A172 (cell line): ENCODE measurements at regions not wholly inside any gene's neighbourhood (a gene's known extent, or its start where the extent isn't known, plus 50 kb on each side); places are given as distances from the start of the nearest gene placed in this dataset.
A peak's percentile ranks its signal among the peaks of the same experiment; 100 is the strongest.
"Not testable (repeated sequence)": the region's sequence is repeated elsewhere in the genome, so short reads cannot be mapped to it uniquely, and the experiment has no call there.

Experiments
- DNase-seq: peaks from one replicate; pipeline ENCODE4 v3.0.0-alpha.2; 2015; ENCODE audit warnings: low spot score

GRCh38 chr16:72729552-72729951, 318.4 kb downstream of the ZFHX3 start:
- DNase-seq = not testable (repeated sequence)

DNA sequence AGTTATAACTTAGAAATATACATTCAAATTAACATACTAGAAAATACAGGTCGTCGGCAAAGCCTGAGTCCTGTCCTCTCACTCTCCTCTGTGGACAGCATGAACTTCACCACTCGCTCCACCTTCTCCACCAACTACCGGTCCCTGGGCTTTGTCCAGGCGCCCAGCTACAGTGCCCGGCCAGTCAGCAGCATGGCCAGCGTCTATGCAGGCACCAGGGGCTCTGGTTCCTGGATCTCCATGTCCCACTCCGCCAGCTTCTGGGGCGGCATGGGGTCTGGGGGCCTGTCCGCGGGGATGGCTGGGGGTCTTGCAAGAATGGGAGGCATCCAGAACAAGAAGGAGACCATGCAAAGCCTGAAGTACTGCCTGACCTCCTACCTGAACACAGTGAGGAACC, 319.4 kb downstream of the ZFHX3 start:
- DNase-seq = no peak

DNA sequence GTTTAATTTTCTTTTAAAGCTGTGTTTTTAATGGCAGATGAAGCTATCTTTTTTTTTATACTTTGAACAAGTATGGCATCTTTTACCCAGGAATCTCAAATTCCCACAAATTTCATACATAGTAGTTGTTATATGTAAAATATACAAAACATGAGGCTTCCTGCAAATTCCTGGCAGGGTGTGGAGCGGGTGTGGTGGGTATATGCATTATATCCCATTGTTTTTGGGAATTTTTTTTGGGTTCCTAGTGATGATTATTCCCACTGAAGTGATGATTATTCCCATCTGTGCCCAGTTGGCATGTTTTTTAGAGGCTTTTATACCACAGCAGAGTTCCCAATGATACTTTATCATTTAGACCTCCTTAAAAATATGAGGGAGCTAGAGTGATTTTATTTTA, 320.4 kb downstream of the ZFHX3 start:
- DNase-seq = no peak

GRCh38 chr16:72725643-72726042, 322.3 kb downstream of the ZFHX3 start:
- DNase-seq = no peak

DNA sequence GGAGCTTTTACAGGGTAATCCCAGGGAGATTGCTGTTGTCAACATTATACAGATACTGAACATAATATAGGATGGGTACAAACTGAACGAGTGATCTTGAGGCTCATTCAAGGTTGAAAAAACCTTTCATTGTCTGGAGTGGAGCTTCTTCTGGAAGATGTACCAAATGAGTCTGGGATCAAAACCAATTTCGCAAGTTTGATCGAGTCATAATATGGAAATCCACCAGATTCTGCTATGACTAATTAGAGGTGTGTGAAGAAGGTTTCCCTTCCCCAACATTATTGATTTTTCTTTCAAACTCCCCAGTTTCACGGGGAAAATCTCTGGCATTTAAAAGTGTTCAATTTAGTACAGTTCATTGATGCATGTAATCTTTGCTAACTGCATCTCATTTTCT, 324.1 kb downstream of the ZFHX3 start:
- no peak for DNase-seq

GRCh38 chr16:72722552-72722951, 325.4 kb downstream of the ZFHX3 start:
- DNase-seq = no peak

GRCh38 chr16:72721981-72722380, 325.9 kb downstream of the ZFHX3 start:
- no peak for DNase-seq

DNA sequence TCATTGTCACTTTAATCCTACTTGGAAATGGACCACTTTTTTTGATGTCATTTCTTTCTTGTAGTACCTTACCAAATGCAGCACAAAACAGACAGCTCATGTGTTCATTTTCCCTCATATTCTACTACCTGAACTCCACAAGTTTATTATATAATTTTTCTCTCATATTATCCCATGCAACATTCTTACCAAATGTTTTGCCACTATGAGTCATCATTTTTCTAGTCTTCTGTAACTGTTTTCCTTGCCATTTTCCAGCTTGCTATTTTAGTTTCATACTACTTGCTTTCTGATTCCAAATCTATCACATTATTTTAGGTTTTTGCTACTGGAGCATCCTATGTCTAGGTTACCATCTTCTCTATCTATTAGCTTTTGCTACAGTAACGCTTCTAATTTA, 332.7 kb downstream of the ZFHX3 start:
- DNase-seq = no peak

DNA sequence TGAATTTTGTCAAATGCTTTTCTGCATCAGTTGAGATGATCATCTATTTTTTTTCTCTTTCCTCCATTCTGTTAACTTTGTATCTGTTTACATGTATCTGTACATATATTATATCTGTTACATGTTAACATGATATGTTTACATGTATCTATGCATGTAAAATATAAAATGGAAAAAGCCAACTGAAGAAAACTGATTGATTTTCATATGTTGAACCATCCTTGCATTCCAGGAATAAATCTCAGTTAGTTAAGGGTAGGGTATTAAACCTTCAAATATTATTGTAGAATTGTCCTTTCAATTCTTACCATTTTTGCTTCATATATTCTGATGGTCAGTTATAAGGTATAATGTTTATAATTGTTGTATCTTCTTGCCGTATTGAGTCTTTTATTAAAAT, 336.1 kb downstream of the ZFHX3 start:
- no peak for DNase-seq

- DNase-seq = no peak
These were observed 342.1 kb downstream of the ZFHX3 start for GRCh38 chr16:72705801-72706200.

DNA sequence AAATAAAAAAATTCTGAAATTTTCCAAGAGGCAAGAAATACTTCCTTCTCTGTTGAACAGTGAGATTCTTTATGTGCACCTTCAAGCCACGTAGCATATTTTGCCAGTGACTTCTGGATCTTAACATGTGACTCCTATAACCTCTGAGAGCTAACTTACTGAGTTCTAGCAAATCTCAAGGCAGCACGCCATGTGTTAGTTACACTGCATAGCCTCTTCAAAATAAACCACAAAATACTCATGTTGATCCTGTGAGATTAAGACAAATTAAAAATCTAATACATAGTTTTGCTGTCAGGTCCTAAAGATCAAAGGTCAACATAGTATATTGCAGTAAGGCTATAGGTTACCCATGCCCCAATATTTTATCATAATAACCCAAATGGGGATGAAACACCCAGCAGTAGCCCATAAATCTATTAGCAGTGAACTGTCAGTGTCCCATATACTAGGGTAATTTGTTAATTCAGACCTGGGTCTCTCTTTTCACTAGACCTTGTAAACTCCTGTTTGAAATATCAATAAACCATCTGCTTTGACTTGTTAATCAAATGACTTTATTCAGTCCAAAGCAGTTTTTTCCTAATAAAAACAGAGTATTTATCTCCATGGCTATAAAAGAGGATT, 343.1 kb downstream of the ZFHX3 start:
- no peak for DNase-seq

DNA sequence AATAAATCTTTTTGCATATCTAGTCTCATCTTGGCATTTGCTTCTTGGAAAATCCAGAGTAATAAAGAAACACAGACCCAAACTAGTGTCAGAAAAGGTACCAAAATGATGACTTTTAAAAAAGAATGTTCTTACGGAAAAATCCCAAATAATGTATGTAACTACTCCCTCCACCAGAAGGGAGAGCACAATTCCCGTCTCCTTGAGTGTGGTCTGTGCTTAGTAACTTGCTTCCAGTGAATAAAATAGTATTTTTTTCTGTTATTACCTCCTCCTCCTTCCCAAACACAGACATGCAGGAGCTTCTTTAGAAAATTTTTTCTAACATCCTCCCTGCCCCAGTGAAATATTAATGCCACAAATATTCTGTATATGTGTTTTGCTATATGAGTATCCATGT, 358.1 kb downstream of the ZFHX3 start:
- DNase-seq = no peak

- no peak for DNase-seq
These were observed 367.2 kb downstream of the ZFHX3 start for GRCh38 chr16:72680732-72681131.

- no peak for DNase-seq
These were observed 368.1 kb downstream of the ZFHX3 start for GRCh38 chr16:72679856-72680255.

DNA sequence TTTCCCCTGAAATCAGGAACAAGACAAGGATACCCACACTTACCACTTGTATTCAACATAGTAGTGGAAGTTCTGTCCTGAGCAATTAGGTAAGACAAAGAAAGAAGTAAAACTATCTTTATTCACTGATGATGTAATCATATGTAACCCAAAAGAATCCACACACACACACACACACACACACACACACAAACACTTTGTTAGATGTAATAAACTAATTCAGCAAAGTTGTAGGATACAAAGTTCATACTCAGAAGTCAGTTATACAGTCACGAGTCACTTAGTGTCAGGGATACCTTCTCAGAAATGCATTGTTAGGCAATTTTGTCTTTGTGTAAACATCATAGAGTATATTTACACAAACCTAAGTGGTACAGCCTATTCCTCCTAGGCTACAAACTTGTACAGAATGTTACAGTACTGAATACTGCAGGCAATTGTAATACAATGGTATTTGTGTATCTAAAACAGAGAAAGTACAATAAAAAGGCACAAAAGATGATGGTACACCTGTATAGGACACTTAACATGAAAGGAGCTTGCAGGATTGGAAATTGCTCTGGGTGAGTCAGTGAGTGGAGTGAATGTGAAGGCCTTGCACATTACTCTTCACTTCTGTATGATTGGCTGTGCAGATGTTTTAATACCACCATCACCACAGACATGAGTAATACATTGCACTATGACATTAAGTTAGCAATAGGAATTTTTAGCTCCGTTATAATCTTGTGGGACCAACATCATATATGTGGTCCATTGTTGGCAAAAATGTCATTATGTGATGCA, 370.1 kb downstream of the ZFHX3 start:
- DNase-seq = no peak

GRCh38 chr16:72673118-72673517, 374.8 kb downstream of the ZFHX3 start:
- no peak for DNase-seq

GRCh38 chr16:72666267-72666666, 381.7 kb downstream of the ZFHX3 start:
- DNase-seq = no peak

DNA sequence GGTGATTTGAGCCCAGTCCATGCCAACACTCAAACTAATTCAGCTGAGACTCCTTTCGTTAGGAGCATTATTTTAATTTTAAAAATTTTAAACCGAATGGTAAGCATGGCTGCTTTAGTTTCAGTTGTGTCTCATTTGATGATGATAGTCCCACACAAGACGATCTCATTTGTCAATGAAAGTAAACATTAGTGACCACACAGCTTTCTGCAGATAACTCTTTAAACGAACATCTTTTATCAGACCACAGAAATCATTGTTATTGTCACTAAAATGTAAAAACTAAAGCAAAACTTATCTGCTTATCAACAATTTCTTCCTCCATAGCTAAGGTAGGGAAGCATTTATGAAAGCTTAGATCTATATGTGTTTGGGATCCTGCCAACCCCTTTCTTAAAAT, 382.2 kb downstream of the ZFHX3 start:
- DNase-seq = peak; percentile 1

DNA sequence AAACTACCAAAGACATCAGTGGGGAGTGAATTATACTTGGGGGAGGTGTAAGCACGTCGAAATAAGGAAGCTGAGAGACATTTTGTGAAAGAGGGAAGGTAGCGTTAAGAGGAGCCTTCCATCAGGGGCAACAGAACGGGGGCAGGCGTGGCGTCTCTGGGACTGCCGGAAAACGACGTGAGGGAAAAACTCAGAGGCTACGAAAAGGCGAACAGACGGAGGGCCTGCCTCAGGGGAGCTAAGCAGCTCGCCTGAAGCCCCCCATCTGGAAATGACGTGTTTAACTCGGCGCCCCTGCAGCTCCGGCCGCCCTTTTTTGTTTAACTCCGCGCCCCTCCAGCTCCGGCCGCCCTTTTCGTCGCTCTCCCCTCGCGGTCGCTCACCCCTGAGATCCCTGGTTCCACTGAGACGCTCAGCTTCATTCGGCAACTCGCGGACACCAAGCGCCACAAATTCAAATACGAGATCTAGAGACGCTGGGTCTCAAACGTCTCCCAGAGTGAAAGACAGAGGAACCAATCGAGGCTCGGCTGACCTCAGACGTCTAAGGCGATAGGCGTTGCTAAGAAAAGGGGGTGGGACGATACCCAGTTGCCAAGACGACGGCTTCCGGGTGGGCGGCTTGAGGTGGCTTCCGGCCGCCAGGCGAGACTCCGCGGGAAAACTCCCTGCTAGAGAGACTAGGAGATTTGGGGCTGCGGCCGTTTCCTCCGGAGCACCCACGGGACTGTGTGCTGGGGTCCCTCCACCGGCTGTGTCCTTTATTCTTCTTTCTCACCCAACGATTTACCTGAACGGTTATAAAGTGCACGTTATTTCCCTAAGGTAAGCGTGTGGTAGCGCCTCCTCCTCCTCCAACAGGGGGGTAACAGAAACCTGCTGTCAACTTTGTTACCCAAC, 383.2 kb downstream of the ZFHX3 start:
- peak; percentile 98 for DNase-seq

- no peak for DNase-seq
These were observed 383.8 kb downstream of the ZFHX3 start for GRCh38 chr16:72664056-72664508.

- no peak for DNase-seq
These were observed 388.8 kb downstream of the ZFHX3 start for GRCh38 chr16:72658888-72659717.

DNA sequence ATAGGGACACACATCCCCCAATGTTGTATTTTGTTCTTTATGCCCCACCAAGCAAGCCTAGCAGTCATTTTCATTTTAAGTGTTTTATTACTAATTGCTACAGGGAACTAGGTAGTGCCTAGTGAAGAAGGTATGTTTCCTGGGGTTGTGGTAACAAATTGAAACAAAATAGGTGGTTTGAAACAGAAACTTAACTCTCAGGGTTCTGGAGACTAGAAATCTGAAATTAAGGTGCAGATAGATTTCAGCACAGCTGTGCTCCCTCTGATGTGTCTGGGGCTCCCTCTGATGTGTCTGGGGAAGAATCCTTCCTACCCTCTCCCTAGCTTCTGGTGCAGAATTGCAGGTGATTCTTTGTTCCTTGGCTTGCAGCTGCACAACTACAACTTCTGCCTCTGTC, 390.1 kb downstream of the ZFHX3 start:
- no peak for DNase-seq
